ENCODE measurements at regions not wholly inside any gene's neighbourhood (a gene's known extent, or its start where the extent isn't known, plus 50 kb on each side); places are given as distances from the start of the nearest gene placed in this dataset.

- intact Hi-C loops (cut with micrococcal nuclease; ENCODE audit: unreplicated experiment): no loop called here
- POLR2A ChIA-PET (ENCODE audit: low non-redundant PET): no interaction called here
- CTCF ChIA-PET: no interaction called here
- Histone ChIP-seq H3K4me1 (ENCODE audit: insufficient read depth, low read length, poor library complexity, severe bottlenecking) (no peaks in the 10 kb centered on the region), H3K36me3 (ENCODE audit: insufficient read depth, low read length, poor library complexity, severe bottlenecking) (no peaks in the 10 kb centered on the region), H3K27ac (ENCODE audit: low read depth, low read length, poor library complexity, severe bottlenecking) (no peak overlapping the region), H3K27me3 (replicated peaks; ENCODE audit: insufficient read depth, low read depth, low read length, poor library complexity) (peaks cover 58% of the 10 kb centered on the region), H3K4me3 (ENCODE audit: low read depth, low read length, poor library complexity, severe bottlenecking) (no peak overlapping the region), H3K9me3 (ENCODE audit: low read depth, low read length, poor library complexity, severe bottlenecking) (no peaks in the 10 kb centered on the region)
- no peak for DNase-seq (ENCODE audit: low spot score)
- no TSS peak for BruUV-seq (replicated peaks)
- TF ChIP-seq, protein P1, sequence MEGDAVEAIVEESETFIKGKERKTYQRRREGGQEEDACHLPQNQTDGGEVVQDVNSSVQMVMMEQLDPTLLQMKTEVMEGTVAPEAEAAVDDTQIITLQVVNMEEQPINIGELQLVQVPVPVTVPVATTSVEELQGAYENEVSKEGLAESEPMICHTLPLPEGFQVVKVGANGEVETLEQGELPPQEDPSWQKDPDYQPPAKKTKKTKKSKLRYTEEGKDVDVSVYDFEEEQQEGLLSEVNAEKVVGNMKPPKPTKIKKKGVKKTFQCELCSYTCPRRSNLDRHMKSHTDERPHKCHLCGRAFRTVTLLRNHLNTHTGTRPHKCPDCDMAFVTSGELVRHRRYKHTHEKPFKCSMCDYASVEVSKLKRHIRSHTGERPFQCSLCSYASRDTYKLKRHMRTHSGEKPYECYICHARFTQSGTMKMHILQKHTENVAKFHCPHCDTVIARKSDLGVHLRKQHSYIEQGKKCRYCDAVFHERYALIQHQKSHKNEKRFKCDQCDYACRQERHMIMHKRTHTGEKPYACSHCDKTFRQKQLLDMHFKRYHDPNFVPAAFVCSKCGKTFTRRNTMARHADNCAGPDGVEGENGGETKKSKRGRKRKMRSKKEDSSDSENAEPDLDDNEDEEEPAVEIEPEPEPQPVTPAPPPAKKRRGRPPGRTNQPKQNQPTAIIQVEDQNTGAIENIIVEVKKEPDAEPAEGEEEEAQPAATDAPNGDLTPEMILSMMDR (conservative IDR thresholded peaks at IDR 0.05; ENCODE audit: low read depth, low read length): no peak
- no peak for TF ChIP-seq EZH2 (IDR thresholded peaks at IDR 0.05; ENCODE audit: borderline replicate concordance, low read depth, low read length, poor library complexity, severe bottlenecking)
Measured at GRCh38 chr13:111919286-111919685, 147.7 kb upstream of the SOX1 start.

- intact Hi-C loops (cut with micrococcal nuclease; ENCODE audit: unreplicated experiment): no loop called here
- Histone ChIP-seq H3K27me3 (replicated peaks; ENCODE audit: insufficient read depth, low read depth, low read length, poor library complexity) (peaks cover 62% of the 10 kb centered on the region), H3K36me3 (ENCODE audit: insufficient read depth, low read length, poor library complexity, severe bottlenecking) (no peaks in the 10 kb centered on the region), H3K27ac (ENCODE audit: low read depth, low read length, poor library complexity, severe bottlenecking) (no peak overlapping the region), H3K9me3 (ENCODE audit: low read depth, low read length, poor library complexity, severe bottlenecking) (no peaks in the 10 kb centered on the region), H3K4me3 (ENCODE audit: low read depth, low read length, poor library complexity, severe bottlenecking) (no peak overlapping the region), H3K4me1 (ENCODE audit: insufficient read depth, low read length, poor library complexity, severe bottlenecking) (no peaks in the 10 kb centered on the region)
- BruUV-seq (replicated peaks): no TSS peak
- ChIA-PET POLR2A (ENCODE audit: low non-redundant PET) (no interaction called here), CTCF (no interaction called here)
- DNase-seq (ENCODE audit: low spot score): no peak
- TF ChIP-seq EZH2 (IDR thresholded peaks at IDR 0.05; ENCODE audit: borderline replicate concordance, low read depth, low read length, poor library complexity, severe bottlenecking): no peak
- TF ChIP-seq, protein P1 (conservative IDR thresholded peaks at IDR 0.05; ENCODE audit: low read depth, low read length): no peak
Measured at GRCh38 chr13:111919849-111920248, 147.1 kb upstream of the SOX1 start.

GRCh38 chr13:111920306-111920931 is 146.5 kb upstream of the SOX1 start:
- intact Hi-C loops (cut with micrococcal nuclease; ENCODE audit: unreplicated experiment): no loop called here
- DNase-seq (ENCODE audit: low spot score): no peak
- no peak overlapping the region for H3K27ac ChIP-seq (ENCODE audit: low read depth, low read length, poor library complexity, severe bottlenecking)
- ChIA-PET CTCF (no interaction called here), POLR2A (ENCODE audit: low non-redundant PET) (no interaction called here)
- H3K4me3 ChIP-seq (ENCODE audit: low read depth, low read length, poor library complexity, severe bottlenecking): no peak overlapping the region
- H3K9me3 ChIP-seq (ENCODE audit: low read depth, low read length, poor library complexity, severe bottlenecking): no peaks in the 10 kb centered on the region
- no TSS peak for BruUV-seq (replicated peaks)
- TF ChIP-seq, protein P1 (conservative IDR thresholded peaks at IDR 0.05; ENCODE audit: low read depth, low read length): no peak
- no peak for TF ChIP-seq EZH2 (IDR thresholded peaks at IDR 0.05; ENCODE audit: borderline replicate concordance, low read depth, low read length, poor library complexity, severe bottlenecking)
- H3K36me3 ChIP-seq (ENCODE audit: insufficient read depth, low read length, poor library complexity, severe bottlenecking): no peaks in the 10 kb centered on the region
- H3K27me3 ChIP-seq (replicated peaks; ENCODE audit: insufficient read depth, low read depth, low read length, poor library complexity): peaks cover 65% of the 10 kb centered on the region
- no peaks in the 10 kb centered on the region for H3K4me1 ChIP-seq (ENCODE audit: insufficient read depth, low read length, poor library complexity, severe bottlenecking)

Data from A673 (cell line).